PFSK-1 (cell line): ENCODE measurements at regions not wholly inside any gene's neighbourhood (a gene's known extent, or its start where the extent isn't known, plus 50 kb on each side); places are given as distances from the start of the nearest gene placed in this dataset.

Experiments used
- FOXP2 ChIP-seq: optimal IDR thresholded peaks from 2 replicates; pipeline ENCODE3; 2011; ENCODE audit warnings: borderline replicate concordance, control low read depth, inconsistent platforms; ENCODE audit not compliant: insufficient read depth; ENCODE audit errors: extremely low read length, extremely low read depth
- POLR2AphosphoS5 ChIP-seq: IDR thresholded peaks from 2 replicates; pipeline ENCODE4 v1.6.1; 2012; ENCODE audit warnings: low read depth, mild to moderate bottlenecking, control low read depth, low read length, moderate library complexity
- SIN3A ChIP-seq: IDR thresholded peaks from 2 replicates; pipeline ENCODE4 v1.6.1; 2012; ENCODE audit warnings: mild to moderate bottlenecking, low read length, moderate library complexity, borderline replicate concordance; ENCODE audit not compliant: insufficient read depth
- TAF1 ChIP-seq: IDR thresholded peaks from 2 replicates; pipeline ENCODE4 v1.6.1; 2012; ENCODE audit warnings: low read length, control low read depth, borderline replicate concordance; ENCODE audit not compliant: insufficient read depth
- TF ChIP-seq, protein P1 (sequence below), 2 experiments: IDR thresholded peaks; 2 replicates each; pipeline versions ENCODE4 v1.6.1 to v1.8.0; 2011 to 2012; ENCODE audit warnings: low read depth in 2 of 2, low read length in 2 of 2, control low read depth in 1 of 2, inconsistent platforms in 1 of 2, mild to moderate bottlenecking in 1 of 2, moderate library complexity in 1 of 2; ENCODE audit not compliant: insufficient read depth in 1 of 2

DNA sequence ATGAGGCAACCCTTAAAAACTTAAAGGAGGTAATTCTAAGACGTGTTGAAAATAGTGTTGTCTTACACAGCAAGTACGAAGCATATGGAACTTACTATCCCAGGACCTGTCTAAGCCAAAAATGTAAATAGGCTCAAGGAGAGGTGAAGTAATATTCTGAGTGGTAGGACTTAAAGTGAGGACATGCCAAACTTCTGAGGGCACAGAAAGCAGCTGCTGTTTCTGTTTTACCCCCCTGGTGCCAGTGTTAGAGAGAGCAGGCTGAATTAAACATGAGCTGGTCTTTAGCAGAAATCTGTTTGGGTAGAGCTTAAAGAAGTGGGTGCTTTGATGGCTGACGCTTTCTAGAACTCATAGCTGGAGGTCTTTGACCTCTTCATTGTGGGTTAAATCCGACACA is 149.7 kb upstream of the NPHP3 start:
- TF ChIP-seq FOXP2 (no peak), POLR2AphosphoS5 (no peak), SIN3A (no peak)
- TF ChIP-seq, protein P1, sequence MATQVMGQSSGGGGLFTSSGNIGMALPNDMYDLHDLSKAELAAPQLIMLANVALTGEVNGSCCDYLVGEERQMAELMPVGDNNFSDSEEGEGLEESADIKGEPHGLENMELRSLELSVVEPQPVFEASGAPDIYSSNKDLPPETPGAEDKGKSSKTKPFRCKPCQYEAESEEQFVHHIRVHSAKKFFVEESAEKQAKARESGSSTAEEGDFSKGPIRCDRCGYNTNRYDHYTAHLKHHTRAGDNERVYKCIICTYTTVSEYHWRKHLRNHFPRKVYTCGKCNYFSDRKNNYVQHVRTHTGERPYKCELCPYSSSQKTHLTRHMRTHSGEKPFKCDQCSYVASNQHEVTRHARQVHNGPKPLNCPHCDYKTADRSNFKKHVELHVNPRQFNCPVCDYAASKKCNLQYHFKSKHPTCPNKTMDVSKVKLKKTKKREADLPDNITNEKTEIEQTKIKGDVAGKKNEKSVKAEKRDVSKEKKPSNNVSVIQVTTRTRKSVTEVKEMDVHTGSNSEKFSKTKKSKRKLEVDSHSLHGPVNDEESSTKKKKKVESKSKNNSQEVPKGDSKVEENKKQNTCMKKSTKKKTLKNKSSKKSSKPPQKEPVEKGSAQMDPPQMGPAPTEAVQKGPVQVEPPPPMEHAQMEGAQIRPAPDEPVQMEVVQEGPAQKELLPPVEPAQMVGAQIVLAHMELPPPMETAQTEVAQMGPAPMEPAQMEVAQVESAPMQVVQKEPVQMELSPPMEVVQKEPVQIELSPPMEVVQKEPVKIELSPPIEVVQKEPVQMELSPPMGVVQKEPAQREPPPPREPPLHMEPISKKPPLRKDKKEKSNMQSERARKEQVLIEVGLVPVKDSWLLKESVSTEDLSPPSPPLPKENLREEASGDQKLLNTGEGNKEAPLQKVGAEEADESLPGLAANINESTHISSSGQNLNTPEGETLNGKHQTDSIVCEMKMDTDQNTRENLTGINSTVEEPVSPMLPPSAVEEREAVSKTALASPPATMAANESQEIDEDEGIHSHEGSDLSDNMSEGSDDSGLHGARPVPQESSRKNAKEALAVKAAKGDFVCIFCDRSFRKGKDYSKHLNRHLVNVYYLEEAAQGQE (IDR thresholded peaks at IDR 0.05; ENCODE audit: insufficient read depth in 1 of 2, low read depth in 2 of 2, low read length in 2 of 2), result no peak

DNA sequence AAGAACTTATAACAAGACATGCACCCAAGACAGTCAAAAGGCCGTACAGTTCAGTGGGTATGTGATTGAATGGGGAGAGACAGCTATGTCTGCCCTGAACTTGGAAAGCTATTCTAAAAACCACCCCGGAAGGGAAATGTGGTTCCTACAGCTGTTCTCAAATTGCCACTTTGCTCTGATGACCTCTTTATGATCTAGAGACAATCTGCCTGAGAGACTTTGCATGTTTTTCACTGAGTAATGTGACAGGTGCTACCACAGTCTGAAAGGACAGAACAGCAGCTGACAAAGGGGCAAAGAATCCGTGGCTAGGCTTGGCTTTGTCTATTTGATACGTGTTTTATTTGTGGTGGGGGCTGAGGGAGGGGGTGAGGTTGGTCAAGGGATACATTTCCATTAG is 148.3 kb upstream of the NPHP3 start:
- no peak for TF ChIP-seq FOXP2
- TF ChIP-seq POLR2AphosphoS5, result no peak
- TF ChIP-seq SIN3A, result no peak

DNA sequence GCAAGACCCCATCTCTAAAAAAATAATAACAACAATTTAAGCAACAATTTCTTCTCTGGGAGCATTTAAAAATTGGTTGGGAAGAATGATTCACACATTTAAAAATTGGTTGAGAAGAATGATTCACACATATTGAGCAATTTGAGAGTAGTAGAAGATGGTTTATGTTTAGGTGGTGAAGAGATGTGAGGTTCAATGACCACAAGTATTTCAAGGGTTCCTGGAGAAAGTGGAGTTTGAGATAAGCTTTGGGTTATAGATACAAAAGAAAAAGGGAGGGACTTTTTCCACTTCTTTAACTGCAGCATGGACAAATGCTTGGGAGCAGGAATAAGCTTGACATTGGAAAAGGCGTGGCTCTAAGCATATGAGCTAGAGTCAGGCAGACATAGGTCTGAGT is 145.7 kb upstream of the NPHP3 start:
- TF ChIP-seq POLR2AphosphoS5 (no peak), FOXP2 (no peak), TAF1 (no peak), SIN3A (no peak)
- TF ChIP-seq, protein P1 (IDR thresholded peaks at IDR 0.05; ENCODE audit: insufficient read depth in 1 of 2, low read depth in 2 of 2, low read length in 2 of 2), result no peak

DNA sequence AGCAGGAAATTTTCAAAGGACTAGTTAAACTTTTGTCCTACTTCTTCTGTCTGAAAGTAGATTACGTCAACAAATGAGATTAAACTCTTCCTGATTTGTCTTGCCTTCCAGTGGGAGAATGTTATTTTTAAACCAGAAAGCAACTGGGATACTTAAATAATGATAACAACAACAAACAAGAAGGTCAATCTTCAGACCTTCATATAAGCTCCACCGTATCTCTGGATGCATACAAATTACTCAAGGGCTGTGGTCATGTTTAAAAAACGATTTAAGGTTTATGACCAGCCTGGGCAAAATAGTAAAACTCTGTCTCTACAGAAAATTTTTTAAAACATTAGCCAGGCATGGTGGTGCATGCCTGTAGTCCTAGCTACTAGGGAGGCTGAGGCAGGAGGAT is 145.3 kb upstream of the NPHP3 start:
- no peak for TF ChIP-seq SIN3A
- no peak for TF ChIP-seq FOXP2
- no peak for TF ChIP-seq POLR2AphosphoS5
- no peak for TF ChIP-seq TAF1
- TF ChIP-seq, protein P1 (IDR thresholded peaks at IDR 0.05; ENCODE audit: insufficient read depth in 1 of 2, low read depth in 2 of 2, low read length in 2 of 2), result no peak

DNA sequence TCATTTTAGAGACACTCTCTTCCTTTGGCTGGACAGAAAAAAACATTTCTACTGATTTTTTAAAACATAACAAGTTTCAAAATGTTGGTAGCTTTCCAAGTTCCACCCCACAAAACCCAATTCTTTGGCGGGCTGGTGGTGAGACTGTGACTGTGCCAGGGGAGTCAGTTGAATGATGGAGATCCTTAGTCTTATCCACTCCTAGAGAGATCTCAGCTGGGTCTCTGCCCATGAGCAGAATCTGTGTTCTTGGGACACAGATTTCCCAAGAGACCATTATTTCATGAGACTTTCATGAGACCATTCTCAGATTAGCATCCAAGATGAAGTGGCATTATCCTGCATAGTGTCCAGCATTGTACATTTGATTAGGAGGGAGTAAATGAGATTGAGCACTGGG is 135.1 kb upstream of the NPHP3 start:
- TF ChIP-seq TAF1, result no peak

DNA sequence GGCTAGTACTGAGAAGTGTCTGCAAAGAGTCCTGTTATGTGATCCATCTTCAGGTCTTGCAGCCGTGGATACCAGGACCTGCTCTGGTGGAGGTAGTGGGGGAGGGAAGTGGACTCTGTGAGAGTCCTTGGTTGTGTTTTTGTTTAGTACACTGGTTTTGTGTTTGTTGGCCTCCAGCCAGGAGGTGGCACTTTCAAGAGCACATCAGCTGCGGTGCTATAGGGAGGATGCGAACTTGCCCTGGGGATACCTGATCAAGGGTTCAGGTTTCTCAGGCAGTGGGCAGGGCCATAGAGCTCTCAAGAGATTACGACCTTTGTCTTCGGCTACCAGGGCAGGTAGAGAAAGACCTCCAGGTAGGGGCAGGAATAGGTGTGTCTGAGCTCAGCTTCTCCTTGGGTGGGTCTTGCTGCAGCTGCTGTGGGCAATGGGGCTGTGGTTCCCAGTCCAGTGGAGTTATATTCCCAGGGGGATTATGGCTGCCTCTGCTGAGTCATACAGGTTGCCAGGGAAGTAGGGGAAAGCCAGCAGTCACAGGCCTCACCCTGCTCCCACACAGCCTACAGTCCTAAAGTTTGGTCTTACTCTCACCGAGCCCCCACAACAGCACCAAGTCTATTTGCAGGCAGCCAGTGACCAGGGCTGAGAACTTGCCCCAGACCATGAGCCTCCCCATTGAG is 132.8 kb upstream of the NPHP3 start:
- TF ChIP-seq, protein P1 (IDR thresholded peaks at IDR 0.05; ENCODE audit: insufficient read depth in 1 of 2, low read depth in 2 of 2, low read length in 2 of 2), result no peak
- TF ChIP-seq POLR2AphosphoS5 (no peak), SIN3A (no peak), TAF1 (no peak), FOXP2 (no peak)
